ENCODE measurements at regions not wholly inside any gene's neighbourhood (a gene's known extent, or its start where the extent isn't known, plus 50 kb on each side); places are given as distances from the start of the nearest gene placed in this dataset.
"Not testable (repeated sequence)": the region's sequence is repeated elsewhere in the genome, so short reads cannot be mapped to it uniquely, and the experiment has no call there.

- not testable (repeated sequence) for DNase-seq (ENCODE audit: low spot score)
Observed at GRCh38 chr12:9336375-9337011, 128.3 kb upstream of the PZP start.

DNA sequence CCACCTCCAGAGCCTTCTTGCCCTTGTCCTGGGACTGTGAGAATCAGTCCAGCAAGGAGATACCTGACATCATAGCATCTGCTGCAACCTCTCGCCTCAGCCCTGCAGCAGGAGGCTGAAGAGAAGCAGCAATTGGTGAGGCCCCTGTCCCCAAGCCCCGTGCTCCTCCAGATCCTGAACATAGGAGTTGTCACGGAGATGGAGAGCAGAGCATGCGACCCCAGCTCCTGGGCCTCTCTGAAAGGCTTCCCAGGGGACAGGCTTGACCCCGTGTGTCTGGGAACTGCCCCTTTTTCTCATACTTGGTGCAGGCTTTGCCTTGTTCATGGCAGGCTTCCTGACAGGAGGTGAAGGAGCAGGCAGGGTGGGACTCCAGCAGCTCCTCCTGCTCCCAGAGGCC lies 127.7 kb upstream of the PZP start:
- no peak for DNase-seq (ENCODE audit: low spot score)

DNA sequence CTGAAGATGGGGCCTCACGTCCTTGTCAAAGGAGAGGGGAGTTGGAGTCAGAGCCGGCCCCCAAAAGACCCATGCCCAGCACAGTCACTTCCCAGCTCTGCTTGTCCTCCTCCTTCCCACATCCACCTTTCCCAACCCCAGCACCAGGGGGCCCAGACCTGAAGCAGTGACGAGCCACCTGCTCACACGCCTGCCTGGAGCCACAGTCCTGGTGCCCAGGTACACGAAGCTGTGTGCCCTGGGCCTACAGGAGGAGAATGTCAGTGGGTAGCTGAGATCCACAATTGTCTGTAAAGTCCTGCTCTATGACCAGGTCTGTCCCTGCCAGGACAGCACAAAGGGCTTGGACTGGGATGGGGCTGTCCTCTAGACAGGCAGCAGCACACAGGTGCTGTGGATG lies 126.8 kb upstream of the PZP start:
- DNase-seq (ENCODE audit: low spot score) = no peak

DNA sequence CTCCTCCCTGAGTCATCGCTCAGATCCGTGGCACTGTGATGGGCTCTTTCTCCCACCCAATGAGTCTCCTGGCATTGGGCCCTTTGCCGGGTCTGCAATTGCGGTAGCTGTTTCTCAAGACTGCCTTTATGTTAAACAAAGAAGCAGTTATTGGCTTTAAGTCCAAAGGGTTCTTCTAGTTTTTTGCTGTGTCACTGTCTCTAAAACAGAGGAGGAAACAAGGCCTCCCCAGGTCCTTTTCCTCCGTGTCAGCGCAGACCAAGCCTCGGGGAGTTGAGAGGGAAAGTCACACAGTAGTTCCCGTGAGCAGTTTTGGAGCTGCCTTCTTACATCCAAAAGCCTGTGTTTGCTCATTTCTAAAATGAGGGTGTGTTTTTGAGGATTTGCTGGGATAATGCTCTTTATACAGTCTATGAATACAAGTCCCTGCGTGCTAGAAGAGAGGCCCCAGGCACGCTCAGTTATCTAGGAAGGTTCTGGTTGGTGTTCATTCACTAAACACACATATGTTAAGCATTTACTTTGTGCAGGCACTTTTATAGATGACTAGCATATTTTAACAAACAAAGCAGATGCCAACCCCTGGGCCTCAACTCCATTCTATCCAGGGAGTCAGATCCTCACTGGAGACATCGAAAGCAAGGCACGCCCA lies 126.0 kb upstream of the PZP start:
- DNase-seq (ENCODE audit: low spot score) = no peak

GRCh38 chr12:9333161-9333560 lies 125.0 kb upstream of the PZP start:
- no peak for DNase-seq (ENCODE audit: low spot score)

- DNase-seq (ENCODE audit: low spot score) = no peak
Observed at GRCh38 chr12:9332564-9332963, 124.4 kb upstream of the PZP start.

GRCh38 chr12:9331218-9331626 lies 123.0 kb upstream of the PZP start:
- DNase-seq (ENCODE audit: low spot score) = peak; percentile 77

DNA sequence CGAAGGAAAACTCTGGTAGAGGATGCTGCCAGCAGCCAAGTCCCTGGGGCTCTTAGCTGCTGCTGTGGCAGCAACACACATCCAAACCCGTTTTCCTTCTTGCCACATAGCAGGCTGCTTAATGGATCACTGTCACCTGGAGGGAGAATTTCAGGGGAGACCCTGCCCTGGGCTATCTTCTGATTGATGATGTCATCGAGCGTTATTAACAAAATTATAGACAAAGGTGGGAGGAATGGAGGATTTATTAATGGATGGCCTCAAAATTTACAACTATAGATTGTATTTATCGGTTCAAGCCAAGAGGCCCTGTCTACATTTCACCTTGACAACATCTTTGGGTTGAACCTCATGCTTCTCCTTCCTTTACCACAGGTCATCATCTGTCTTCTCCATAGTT lies 120.8 kb upstream of the PZP start:
- DNase-seq (ENCODE audit: low spot score) = no peak

GRCh38 chr12:9328065-9328464 lies 119.9 kb upstream of the PZP start:
- DNase-seq (ENCODE audit: low spot score) = no peak

DNA sequence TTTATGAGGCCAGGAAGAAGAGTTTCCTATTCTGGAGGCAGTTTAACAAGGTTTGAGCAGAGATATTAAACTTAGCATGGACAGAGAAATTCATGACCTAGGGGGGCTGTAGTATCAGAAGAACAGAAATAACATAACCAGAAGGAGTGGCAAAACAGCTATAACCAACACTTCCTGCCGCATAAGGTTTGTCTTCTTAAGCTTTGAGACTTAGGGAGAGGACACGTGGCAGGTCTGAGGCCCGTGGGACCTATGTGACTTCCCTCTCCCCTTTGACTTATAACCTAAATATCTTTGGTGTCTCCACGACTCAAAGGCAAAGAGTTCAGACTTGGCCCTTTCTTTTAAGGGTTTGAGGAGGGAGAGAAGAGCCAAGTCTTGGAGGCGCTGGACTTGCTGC lies 119.1 kb upstream of the PZP start:
- DNase-seq (ENCODE audit: low spot score) = no peak

DNA sequence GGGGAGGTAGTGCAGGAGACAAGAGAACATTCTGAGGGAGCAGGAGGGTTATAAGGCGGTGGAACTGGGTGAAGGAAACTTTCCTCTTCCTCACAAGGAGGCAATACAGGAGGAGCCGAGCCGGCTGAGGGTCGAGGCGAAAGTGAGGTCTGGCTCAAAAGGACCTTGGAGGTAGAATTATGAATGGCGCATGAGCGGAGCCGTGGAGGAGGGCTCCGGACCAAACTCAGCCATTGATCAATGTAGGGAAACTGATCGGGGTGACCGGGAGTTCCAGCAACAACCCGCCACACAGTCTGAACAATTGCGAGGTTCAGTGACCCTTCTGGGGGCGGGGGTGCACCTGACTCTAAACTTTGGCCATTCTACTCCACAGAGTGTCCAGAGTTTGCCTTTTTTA lies 118.7 kb upstream of the PZP start:
- DNase-seq (ENCODE audit: low spot score) = not testable (repeated sequence)

- no peak for DNase-seq (ENCODE audit: low spot score)
Observed at GRCh38 chr12:9326085-9326484, 117.9 kb upstream of the PZP start.

GRCh38 chr12:9325471-9325870 lies 117.3 kb upstream of the PZP start:
- DNase-seq (ENCODE audit: low spot score) = no peak

- no peak for DNase-seq (ENCODE audit: low spot score)
Observed at GRCh38 chr12:9324782-9325181, 116.6 kb upstream of the PZP start.

GRCh38 chr12:9323144-9323681 lies 115.0 kb upstream of the PZP start:
- no peak for DNase-seq (ENCODE audit: low spot score)

GRCh38 chr12:9319842-9320173 lies 111.6 kb upstream of the PZP start:
- no peak for DNase-seq (ENCODE audit: low spot score)

DNA sequence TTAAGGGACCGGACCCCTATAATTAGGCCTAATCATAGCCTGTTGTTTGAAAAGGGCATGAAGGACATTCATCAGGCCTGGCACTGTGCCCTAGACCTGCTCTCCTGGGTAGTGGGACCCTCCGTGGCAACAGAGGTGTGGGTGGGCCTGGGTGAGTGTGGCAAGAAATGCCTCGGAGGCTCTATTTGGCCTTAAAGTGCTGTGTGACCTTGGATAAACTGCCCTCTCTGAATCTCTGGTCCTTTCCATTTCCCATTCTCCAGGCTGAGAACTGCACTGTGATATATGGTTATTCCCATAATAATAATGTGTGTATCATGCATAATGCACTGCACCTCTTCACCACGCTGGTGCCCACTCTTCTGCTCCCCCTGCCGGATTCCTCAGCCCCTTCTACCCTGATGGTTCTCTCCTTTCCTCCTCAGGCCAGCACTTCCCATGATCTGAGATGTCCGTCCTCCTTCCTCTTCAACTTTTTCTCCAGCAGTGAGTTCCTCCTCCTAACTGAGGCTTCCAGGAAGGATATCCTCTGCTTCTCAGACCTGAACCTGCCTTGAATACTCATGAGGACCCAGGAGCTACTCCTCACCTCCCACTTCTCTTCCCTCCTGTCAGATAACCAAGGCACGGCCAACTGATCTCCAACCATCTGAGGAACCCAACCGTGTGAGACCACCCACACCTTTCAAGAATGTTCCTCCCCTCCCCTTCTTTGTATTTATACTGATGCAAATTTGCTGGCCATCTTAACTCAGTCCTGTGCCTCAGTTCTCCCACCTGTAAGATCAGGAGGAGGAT lies 111.0 kb upstream of the PZP start:
- no peak for DNase-seq (ENCODE audit: low spot score)

DNA sequence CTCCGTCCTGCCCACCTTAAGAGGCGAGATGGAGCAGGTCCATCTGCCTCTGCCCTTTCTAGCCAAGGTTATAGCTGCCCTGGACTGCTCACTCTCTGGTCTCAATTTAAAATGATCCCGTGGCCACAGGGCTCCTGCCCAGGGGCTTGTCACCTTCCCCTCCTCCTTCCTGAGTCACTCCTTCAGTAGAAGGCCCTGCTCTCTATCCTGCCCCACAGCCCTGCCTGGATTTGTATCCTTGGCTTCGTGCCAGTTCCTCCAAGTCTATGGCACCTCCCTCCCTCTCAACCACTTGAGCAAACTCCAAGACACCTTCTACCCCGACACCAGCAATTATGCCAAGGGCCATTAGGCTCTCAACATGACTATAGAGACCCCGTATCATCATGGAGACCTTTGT lies 105.3 kb upstream of the PZP start:
- not testable (repeated sequence) for DNase-seq (ENCODE audit: low spot score)

GRCh38 chr12:9312406-9313392 lies 104.5 kb upstream of the PZP start:
- not testable (repeated sequence) for DNase-seq (ENCODE audit: low spot score)

DNA sequence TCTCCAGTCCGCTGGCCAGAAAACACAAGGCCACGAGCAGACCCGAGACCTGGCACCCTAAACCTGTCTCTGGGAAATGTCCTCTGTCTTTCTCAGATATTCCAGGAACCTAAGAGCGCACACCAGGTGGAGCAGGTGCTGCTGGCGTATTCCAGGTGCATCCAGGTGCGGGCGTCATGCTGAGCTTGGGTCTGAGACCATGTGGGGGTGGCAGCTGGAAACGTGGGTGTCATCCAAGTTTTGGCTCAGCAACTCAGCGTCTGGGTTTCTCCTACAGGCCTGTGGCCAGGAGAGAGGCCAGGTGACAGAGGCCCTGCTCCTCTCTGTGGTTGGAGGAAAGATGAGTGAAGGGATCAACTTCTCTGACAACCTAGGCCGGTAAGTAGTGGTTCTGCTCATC lies 103.3 kb upstream of the PZP start:
- not testable (repeated sequence) for DNase-seq (ENCODE audit: low spot score)

- DNase-seq (ENCODE audit: low spot score) = not testable (repeated sequence)
Observed at GRCh38 chr12:9310645-9311044, 102.5 kb upstream of the PZP start.

DNA sequence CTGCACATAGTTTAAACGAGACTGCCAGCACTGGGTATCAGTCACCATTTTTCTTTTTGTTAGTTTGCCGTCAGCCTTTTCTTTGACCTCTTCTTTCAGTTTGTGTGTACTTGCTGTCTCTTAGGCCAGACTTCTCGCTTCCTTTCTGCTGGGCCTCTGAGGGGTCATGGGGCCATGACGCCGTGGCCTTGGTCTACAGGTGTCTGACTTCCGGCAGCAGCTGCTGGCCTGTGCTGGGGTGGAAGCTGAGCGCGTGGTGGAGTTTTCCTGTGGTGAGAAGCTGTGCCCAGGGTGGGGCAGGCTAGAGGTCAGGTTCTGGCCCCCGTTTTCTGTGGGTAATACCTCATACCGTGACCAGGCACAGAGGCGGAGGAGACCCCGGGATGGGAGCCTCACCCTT lies 101.6 kb upstream of the PZP start:
- DNase-seq (ENCODE audit: low spot score) = not testable (repeated sequence)
